K562 (cell line): ENCODE measurements at regions not wholly inside any gene's neighbourhood (a gene's known extent, or its start where the extent isn't known, plus 50 kb on each side); places are given as distances from the start of the nearest gene placed in this dataset.

Experiments used
- ATAC-seq: fragments of 200-7000 bp; cut with Tn5 transposase; 3 replicates; pipeline ENCODE4 v1.9.1; 2020; ENCODE audit warnings: moderate library complexity
- BruUV-seq: library from RNA; stranded (reverse); fragments of 400-500 nt; replicated peaks from 2 replicates; lab custom pipeline; 2021; lab: Mats Ljungman, UMichigan
- CTCF ChIA-PET: fragments of 300-600 bp; formaldehyde crosslinking; extraction: SDS; loops from one replicate; lab custom pipeline; 2021; ENCODE audit warnings: low intra/inter-chr PET ratio; lab: Yijun Ruan, JAX
- POLR2A ChIA-PET: fragments of 300-600, 350-650 bp; sonication (Branson Sonifier 250); formaldehyde crosslinking; extraction: SDS; loops from one replicate; lab custom pipeline; 2021; ENCODE audit warnings: antibody characterized with exemption, inconsistent platforms; lab: Yijun Ruan, JAX
- DNase-seq, 4 experiments: peaks; one replicate each; pipeline versions ENCODE4 v3.0.0 to v3.0.0-alpha.2; 2011 to 2018; ENCODE audit warnings: low spot score in 3 of 4, mixed read lengths in 3 of 4; ENCODE audit errors: extremely low read depth in 1 of 4
- FAIRE-seq: peaks from 2 replicates; lab custom pipeline; 2011; peaks lifted over from hg19 to GRCh38; lab: Jason Lieb, UNC
- H2AFZ ChIP-seq: 2 replicates; pipeline ENCODE4 v1.6.0; 2011; ENCODE audit warnings: low read depth, low read length, control low read depth, inconsistent platforms
- H3K27ac ChIP-seq: fragments of 200-600 bp; 3 replicates; pipeline ENCODE4 v1.8.0; 2011; ENCODE audit warnings: low read depth, mild to moderate bottlenecking, control low read depth, inconsistent platforms, low read length, moderate library complexity, mixed read lengths; ENCODE audit errors: extremely low read depth
- H3K27me3 ChIP-seq, 2 experiments: fragments of 300-600 bp in 1 of 2; 2 replicates in 1 of 2; 3 replicates in 1 of 2; pipeline versions ENCODE4 v1.6.0 to v1.8.0; 2011; ENCODE audit warnings: inconsistent platforms in 2 of 2, low read length in 2 of 2, mild to moderate bottlenecking in 1 of 2, mixed read lengths in 1 of 2, moderate library complexity in 1 of 2; ENCODE audit not compliant: control insufficient read depth in 2 of 2, insufficient read depth in 2 of 2
- H3K36me3 ChIP-seq: fragments of 300-600 bp; 3 replicates; pipeline ENCODE4 v1.8.0; 2011; ENCODE audit warnings: mild to moderate bottlenecking, low read length, inconsistent platforms; ENCODE audit not compliant: control insufficient read depth, insufficient read depth
- H3K4me1 ChIP-seq, 2 experiments: fragments of 200-600 bp in 1 of 2; replicated peaks in 1 of 2; 2 replicates in 1 of 2; 3 replicates in 1 of 2; pipeline versions ENCODE4 v1.5.1 to v1.8.0; 2011; ENCODE audit warnings: inconsistent platforms in 2 of 2, low read length in 2 of 2, mild to moderate bottlenecking in 1 of 2, mixed read lengths in 1 of 2, moderate library complexity in 1 of 2; ENCODE audit not compliant: control insufficient read depth in 2 of 2, insufficient read depth in 2 of 2
- H3K4me2 ChIP-seq: 2 replicates; pipeline ENCODE4 v1.6.1; 2011; ENCODE audit warnings: low read length, control low read depth, inconsistent platforms, mixed read lengths; ENCODE audit not compliant: insufficient read depth
- H3K4me3 ChIP-seq: fragments of 200-600 bp; sonication (generic), shearing (Covaris generic); 2 replicates; pipeline ENCODE4 v1.5.1; 2016; ENCODE audit warnings: control low read depth, inconsistent platforms
- H3K79me2 ChIP-seq: fragments of 200-600 bp; 3 replicates; pipeline ENCODE4 v1.8.0; 2011; ENCODE audit warnings: low read length, inconsistent platforms; ENCODE audit not compliant: control insufficient read depth, insufficient read depth
- H3K9ac ChIP-seq, 2 experiments: 2 replicates each; pipeline versions ENCODE4 v1.6.0 to v1.6.1; 2011; ENCODE audit warnings: low read depth in 2 of 2, low read length in 2 of 2, control low read depth in 1 of 2, inconsistent platforms in 1 of 2, mild to moderate bottlenecking in 1 of 2, mixed read lengths in 1 of 2; ENCODE audit not compliant: insufficient read depth in 1 of 2
- H3K9me1 ChIP-seq: one replicate; pipeline ENCODE4 v1.6.0; 2011; ENCODE audit warnings: inconsistent platforms, mild to moderate bottlenecking, low read length, moderate library complexity; ENCODE audit not compliant: control insufficient read depth, insufficient read depth
- H3K9me3 ChIP-seq: replicated peaks from 2 replicates; pipeline ENCODE4 v1.5.1; 2011; ENCODE audit warnings: low read depth, low read length, inconsistent platforms; ENCODE audit not compliant: control insufficient read depth, insufficient read depth
- H4K20me1 ChIP-seq: replicated peaks from 2 replicates; pipeline ENCODE4 v1.6.1; 2011; ENCODE audit warnings: low read length, inconsistent platforms, mixed read lengths; ENCODE audit not compliant: control insufficient read depth, insufficient read depth
- GATAD2A ChIP-seq: fragments of 450-650 bp; IDR thresholded peaks from 2 replicates; pipeline ENCODE4 v1.6.1; 2017
- KDM5B ChIP-seq: fragments of 200-600 bp; sonication (generic); IDR thresholded peaks from 2 replicates; pipeline ENCODE4 v1.6.1; 2012; ENCODE audit warnings: low read depth, mild to moderate bottlenecking, moderate library complexity, low read length, control low read depth, inconsistent platforms; ENCODE audit not compliant: insufficient replicate concordance
- LARP7 ChIP-seq: fragments of 450-650 bp; IDR thresholded peaks from 2 replicates; pipeline ENCODE4 v1.6.1; 2016
- PRPF4 ChIP-seq: fragments of 200-400 bp; formaldehyde crosslinking; IDR thresholded peaks from one replicate; pipeline ENCODE4 v1.6.1; 2017; ENCODE audit warnings: low read length, low read depth, mild to moderate bottlenecking; ENCODE audit not compliant: insufficient read depth, poor library complexity, severe bottlenecking
- PURB ChIP-seq: sonication (generic); formaldehyde crosslinking; IDR thresholded peaks from 2 replicates; pipeline ENCODE4 v1.9.0; 2021; ENCODE audit warnings: low read depth, mild to moderate bottlenecking, missing genetic modification reagents
- ZNF274 ChIP-seq: IDR thresholded peaks from 2 replicates; pipeline ENCODE4 v1.6.1; 2011; ENCODE audit warnings: low read depth, mild to moderate bottlenecking, low read length, moderate library complexity, borderline replicate concordance
- ZNF354B ChIP-seq: fragments of 250-450 bp; sonication (Bioruptor Pico); IDR thresholded peaks from 2 replicates; pipeline ENCODE4 v1.4.0; 2020
- ZNF785 ChIP-seq: fragments of 250-450 bp; sonication (Bioruptor Pico); IDR thresholded peaks from 2 replicates; pipeline ENCODE4 v1.4.0; 2020; ENCODE audit warnings: mild to moderate bottlenecking
- WGBS: fragments of 100-300 bp; shearing (Covaris generic); methylation state at CpG from one replicate; pipeline ENCODE4 v1.1.6; 2016; ENCODE audit warnings: low coverage, mixed read lengths; ENCODE audit not compliant: insufficient coverage; ENCODE audit errors: missing lambda C conversion rate; 5-methylcytosine and 5-hydroxymethylcytosine counted together
- in situ Hi-C: fragments of 300-500 bp; cut with MboI; formaldehyde crosslinking; loops from 4 replicates; pipeline ENCODE4 v1.15.0; 2018; ENCODE audit warnings: inconsistent platforms, mixed read lengths
- intact Hi-C: fragments of 100-400 bp; cut with micrococcal nuclease; formaldehyde crosslinking; loops from 2 replicates; pipeline ENCODE4 v1.14.2; 2022
- TF ChIP-seq, protein P1 (sequence below): sonication (generic); formaldehyde crosslinking; IDR thresholded peaks from 2 replicates; pipeline ENCODE4 v1.8.0; 2022; ENCODE audit warnings: missing genetic modification reagents, mild to moderate bottlenecking, moderate library complexity, borderline replicate concordance
- TF ChIP-seq, protein P2 (sequence below): fragments of 450-650 bp; formaldehyde crosslinking; IDR thresholded peaks from 2 replicates; pipeline ENCODE4 v1.4.0; 2020; ENCODE audit warnings: mild to moderate bottlenecking, mixed read lengths
- TF ChIP-seq, protein P3 (sequence below), 2 experiments: fragments of 450-650 bp in 1 of 2; IDR thresholded peaks; 2 replicates each; pipeline ENCODE4 v1.6.1; 2011 to 2017; ENCODE audit warnings: low read depth in 2 of 2, antibody characterized with exemption in 1 of 2, borderline replicate concordance in 1 of 2, low read length in 1 of 2, mild to moderate bottlenecking in 1 of 2, mixed read lengths in 1 of 2; ENCODE audit not compliant: control insufficient read depth in 1 of 2

DNA sequence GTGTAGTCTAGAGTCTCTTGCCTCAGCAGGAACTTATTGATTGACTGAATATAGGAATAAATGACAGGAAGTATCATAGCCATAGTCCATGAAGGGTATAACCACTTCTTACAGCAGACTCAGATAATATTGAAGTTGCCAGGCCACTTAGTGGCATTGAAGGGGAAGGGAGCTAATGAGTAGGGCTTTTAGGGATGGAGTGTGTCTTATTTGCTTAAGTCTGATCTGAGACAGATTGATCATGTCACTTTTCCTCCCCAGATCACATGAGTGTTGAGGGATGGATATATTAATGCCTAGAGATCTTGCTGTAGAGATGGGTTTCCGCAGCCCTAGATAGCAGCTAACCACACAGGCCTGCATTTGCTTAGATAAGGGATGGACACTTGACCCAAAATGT is 62.2 kb upstream of the NBEA start:
- Histone ChIP-seq H2AFZ (no peak overlapping the region), H4K20me1 (no peaks in the 10 kb centered on the region), H3K9me3 (no peaks in the 10 kb centered on the region), H3K9me1 (no peaks in the 10 kb centered on the region), H3K36me3 (no peaks in the 10 kb centered on the region), H3K9ac (no peak overlapping the region), H3K4me2 (no peak overlapping the region), H3K27ac (no peak overlapping the region), H3K4me1 (no peaks in the 10 kb centered on the region), H3K27me3 (no peaks in the 10 kb centered on the region), H3K79me2 (no peaks in the 10 kb centered on the region), H3K4me3 (no peak overlapping the region)
- TF ChIP-seq, protein P1, sequence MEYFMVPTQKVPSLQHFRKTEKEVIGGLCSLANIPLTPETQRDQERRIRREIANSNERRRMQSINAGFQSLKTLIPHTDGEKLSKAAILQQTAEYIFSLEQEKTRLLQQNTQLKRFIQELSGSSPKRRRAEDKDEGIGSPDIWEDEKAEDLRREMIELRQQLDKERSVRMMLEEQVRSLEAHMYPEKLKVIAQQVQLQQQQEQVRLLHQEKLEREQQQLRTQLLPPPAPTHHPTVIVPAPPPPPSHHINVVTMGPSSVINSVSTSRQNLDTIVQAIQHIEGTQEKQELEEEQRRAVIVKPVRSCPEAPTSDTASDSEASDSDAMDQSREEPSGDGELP (CRISPR knock-in tag), result no peak
- no TSS peak for BruUV-seq
- FAIRE-seq (no peak), DNase-seq (no peak), ATAC-seq (no peak)
- ChIA-PET CTCF (no interaction called here), POLR2A (no interaction called here)
- WGBS, result 0% methylated on average over 1 of the region's 1 CpG
- in situ Hi-C loops (no loop called here), intact Hi-C loops (no loop called here)

DNA sequence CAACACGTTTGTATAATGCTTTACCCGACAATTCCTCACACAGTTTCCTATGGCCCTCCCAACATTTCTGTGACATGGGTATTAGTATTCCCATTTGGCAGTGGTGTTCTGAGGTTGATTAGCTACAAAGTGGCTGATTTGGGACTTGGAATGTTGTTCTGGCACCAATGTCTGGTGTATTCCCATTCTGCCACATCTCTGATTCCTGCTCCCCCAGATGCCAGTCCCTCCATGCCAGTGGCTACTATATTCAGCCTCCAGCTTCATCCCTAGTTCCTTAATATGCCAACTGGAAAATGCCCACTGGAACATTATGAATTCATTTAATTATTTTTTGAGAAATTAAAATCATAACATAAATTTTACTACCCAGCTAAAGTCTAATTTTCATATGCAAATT is 60.6 kb upstream of the NBEA start:
- DNase-seq, result no peak
- Histone ChIP-seq H3K9me3 (no peaks in the 10 kb centered on the region), H3K79me2 (no peaks in the 10 kb centered on the region), H3K4me1 (no peaks in the 10 kb centered on the region), H3K4me3 (no peak overlapping the region), H3K27me3 (no peaks in the 10 kb centered on the region), H4K20me1 (no peaks in the 10 kb centered on the region), H3K27ac (no peak overlapping the region), H2AFZ (no peak overlapping the region), H3K9me1 (no peaks in the 10 kb centered on the region), H3K9ac (no peak overlapping the region), H3K36me3 (no peaks in the 10 kb centered on the region), H3K4me2 (no peak overlapping the region)
- no peak for FAIRE-seq
- 0% methylated on average over 1 of the region's 2 CpGs for WGBS
- CTCF ChIA-PET, result no interaction called here
- no TSS peak for BruUV-seq
- in situ Hi-C loops, result no loop called here
- intact Hi-C loops, result no loop called here
- POLR2A ChIA-PET, result no interaction called here
- ATAC-seq, result no peak
- TF ChIP-seq GATAD2A (no peak), ZNF785 (CRISPR knock-in tag) (no peak), KDM5B (no peak), ZNF354B (no peak), PRPF4 (no peak), ZNF274 (no peak), PURB (no peak), LARP7 (no peak)
- TF ChIP-seq, protein P2, sequence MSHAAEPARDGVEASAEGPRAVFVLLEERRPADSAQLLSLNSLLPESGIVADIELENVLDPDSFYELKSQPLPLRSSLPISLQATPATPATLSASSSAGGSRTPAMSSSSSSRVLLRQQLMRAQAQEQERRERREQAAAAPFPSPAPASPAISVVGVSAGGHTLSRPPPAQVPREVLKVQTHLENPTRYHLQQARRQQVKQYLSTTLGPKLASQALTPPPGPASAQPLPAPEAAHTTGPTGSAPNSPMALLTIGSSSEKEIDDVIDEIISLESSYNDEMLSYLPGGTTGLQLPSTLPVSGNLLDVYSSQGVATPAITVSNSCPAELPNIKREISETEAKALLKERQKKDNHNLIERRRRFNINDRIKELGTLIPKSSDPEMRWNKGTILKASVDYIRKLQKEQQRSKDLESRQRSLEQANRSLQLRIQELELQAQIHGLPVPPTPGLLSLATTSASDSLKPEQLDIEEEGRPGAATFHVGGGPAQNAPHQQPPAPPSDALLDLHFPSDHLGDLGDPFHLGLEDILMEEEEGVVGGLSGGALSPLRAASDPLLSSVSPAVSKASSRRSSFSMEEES (CRISPR knock-in tag), result no peak
- TF ChIP-seq, protein P3, sequence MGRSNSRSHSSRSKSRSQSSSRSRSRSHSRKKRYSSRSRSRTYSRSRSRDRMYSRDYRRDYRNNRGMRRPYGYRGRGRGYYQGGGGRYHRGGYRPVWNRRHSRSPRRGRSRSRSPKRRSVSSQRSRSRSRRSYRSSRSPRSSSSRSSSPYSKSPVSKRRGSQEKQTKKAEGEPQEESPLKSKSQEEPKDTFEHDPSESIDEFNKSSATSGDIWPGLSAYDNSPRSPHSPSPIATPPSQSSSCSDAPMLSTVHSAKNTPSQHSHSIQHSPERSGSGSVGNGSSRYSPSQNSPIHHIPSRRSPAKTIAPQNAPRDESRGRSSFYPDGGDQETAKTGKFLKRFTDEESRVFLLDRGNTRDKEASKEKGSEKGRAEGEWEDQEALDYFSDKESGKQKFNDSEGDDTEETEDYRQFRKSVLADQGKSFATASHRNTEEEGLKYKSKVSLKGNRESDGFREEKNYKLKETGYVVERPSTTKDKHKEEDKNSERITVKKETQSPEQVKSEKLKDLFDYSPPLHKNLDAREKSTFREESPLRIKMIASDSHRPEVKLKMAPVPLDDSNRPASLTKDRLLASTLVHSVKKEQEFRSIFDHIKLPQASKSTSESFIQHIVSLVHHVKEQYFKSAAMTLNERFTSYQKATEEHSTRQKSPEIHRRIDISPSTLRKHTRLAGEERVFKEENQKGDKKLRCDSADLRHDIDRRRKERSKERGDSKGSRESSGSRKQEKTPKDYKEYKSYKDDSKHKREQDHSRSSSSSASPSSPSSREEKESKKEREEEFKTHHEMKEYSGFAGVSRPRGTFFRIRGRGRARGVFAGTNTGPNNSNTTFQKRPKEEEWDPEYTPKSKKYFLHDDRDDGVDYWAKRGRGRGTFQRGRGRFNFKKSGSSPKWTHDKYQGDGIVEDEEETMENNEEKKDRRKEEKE (IDR thresholded peaks at IDR 0.05; ENCODE audit: borderline replicate concordance in 1 of 2, control insufficient read depth in 1 of 2, low read depth in 2 of 2, low read length in 1 of 2), result no peak
